Activated CD8-positive, alpha-beta T cell treated with anti-CD3 and anti-CD28 coated beads for 36 hours (primary cell): ENCODE measurements at regions not wholly inside any gene's neighbourhood (a gene's known extent, or its start where the extent isn't known, plus 50 kb on each side); places are given as distances from the start of the nearest gene placed in this dataset.

Experiments
- ATAC-seq: fragments of 200-7000 bp; cut with Tn5 transposase; one replicate; pipeline ENCODE4 v1.10.0; 2021; ENCODE audit warnings: mild to moderate bottlenecking, moderate library complexity
- CTCF ChIA-PET: fragments of 350-600 bp; sonication (Branson Sonifier 250); formaldehyde crosslinking; loops from one replicate; lab custom pipeline; 2021; ENCODE audit warnings: antibody characterized with exemption; lab: Charles Lee
- POLR2A ChIA-PET: fragments of 350-600 bp; sonication (Branson Sonifier 250); formaldehyde crosslinking; loops from one replicate; lab custom pipeline; 2021; ENCODE audit warnings: antibody characterized with exemption; lab: Charles Lee
- DNase-seq: peaks from one replicate; pipeline ENCODE4 v3.0.0-alpha.2; 2020
- H3K27ac Mint-ChIP-seq: one replicate; pipeline ENCODE4 v1.8.0; 2021; ENCODE audit warnings: mild to moderate bottlenecking, mixed read lengths
- H3K27me3 Mint-ChIP-seq: one replicate; pipeline ENCODE4 v1.8.0; 2021; ENCODE audit warnings: mixed read lengths
- H3K36me3 Mint-ChIP-seq: one replicate; pipeline ENCODE4 v1.8.0; 2021; ENCODE audit warnings: low read depth, mixed read lengths
- H3K4me1 Mint-ChIP-seq: one replicate; pipeline ENCODE4 v1.8.0; 2021; ENCODE audit warnings: low read depth, mixed read lengths
- H3K4me3 Mint-ChIP-seq: one replicate; pipeline ENCODE4 v1.8.0; 2021; ENCODE audit warnings: mild to moderate bottlenecking, moderate library complexity, mixed read lengths
- H3K9me3 Mint-ChIP-seq: one replicate; pipeline ENCODE4 v1.8.0; 2021; ENCODE audit warnings: mixed read lengths
- intact Hi-C: fragments of 100-400 bp; cut with micrococcal nuclease; formaldehyde crosslinking; loops from one replicate; pipeline ENCODE4 v1.10.0; 2022
- TF ChIP-seq, protein P1 (sequence below): fragments of 200-600 bp; IDR thresholded peaks from one replicate; pipeline ENCODE4 v1.8.0; 2022; ENCODE audit warnings: antibody characterized with exemption, mild to moderate bottlenecking

DNA sequence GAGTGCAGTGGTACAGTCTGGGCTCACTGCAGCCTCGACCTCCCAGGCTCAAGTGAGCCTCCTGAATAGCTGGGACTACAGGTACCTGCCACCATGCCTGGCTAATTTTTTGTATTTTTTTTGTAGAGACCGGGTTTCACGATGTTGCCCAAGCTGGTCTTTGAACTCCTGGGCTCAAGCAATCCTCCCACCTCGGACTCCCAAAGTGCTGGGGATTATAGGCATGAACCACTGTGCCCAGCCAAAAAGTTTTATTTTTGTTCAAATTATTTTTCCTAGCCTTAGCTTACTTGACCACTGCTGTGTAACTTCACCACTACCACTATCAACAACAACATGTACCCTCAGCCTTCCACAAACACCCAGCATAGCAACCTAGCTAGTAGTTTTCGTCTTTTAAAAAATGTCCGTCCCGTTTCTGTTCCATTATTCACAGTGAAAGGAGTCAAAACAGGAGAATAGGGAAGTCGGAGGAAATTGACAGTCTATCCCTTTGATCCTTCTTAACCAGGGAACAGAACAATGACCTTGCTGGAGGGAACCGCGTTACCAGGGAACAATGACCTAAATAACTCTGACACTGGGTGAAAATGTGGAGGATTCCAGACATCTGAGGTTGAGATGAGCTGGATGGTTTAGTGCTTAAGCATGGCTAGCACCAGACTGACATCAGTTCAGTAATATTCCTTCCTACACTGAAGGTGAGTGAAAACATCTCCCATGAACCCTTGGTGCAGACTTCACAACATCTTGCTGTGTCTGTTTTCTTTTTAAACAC is 69.2 kb upstream of the ARL4C start:
- Mint-ChIP-seq H3K36me3 (no peaks in the 10 kb centered on the region), H3K4me1 (no peaks in the 10 kb centered on the region), H3K27ac (no peak overlapping the region), H3K27me3 (peaks cover 7% of the 10 kb centered on the region), H3K4me3 (no peak overlapping the region), H3K9me3 (no peaks in the 10 kb centered on the region)
- DNase-seq (no peak), ATAC-seq (no peak)
- intact Hi-C loops = no loop called here
- TF ChIP-seq, protein P1, sequence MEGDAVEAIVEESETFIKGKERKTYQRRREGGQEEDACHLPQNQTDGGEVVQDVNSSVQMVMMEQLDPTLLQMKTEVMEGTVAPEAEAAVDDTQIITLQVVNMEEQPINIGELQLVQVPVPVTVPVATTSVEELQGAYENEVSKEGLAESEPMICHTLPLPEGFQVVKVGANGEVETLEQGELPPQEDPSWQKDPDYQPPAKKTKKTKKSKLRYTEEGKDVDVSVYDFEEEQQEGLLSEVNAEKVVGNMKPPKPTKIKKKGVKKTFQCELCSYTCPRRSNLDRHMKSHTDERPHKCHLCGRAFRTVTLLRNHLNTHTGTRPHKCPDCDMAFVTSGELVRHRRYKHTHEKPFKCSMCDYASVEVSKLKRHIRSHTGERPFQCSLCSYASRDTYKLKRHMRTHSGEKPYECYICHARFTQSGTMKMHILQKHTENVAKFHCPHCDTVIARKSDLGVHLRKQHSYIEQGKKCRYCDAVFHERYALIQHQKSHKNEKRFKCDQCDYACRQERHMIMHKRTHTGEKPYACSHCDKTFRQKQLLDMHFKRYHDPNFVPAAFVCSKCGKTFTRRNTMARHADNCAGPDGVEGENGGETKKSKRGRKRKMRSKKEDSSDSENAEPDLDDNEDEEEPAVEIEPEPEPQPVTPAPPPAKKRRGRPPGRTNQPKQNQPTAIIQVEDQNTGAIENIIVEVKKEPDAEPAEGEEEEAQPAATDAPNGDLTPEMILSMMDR = no peak
- CTCF ChIA-PET = interaction anchor here (0.8 kb wide), 1 partner anchor 21 kb away, joined by 3 read pairs; no protein-coding TSS in a partner anchor
- POLR2A ChIA-PET = no interaction called here

DNA sequence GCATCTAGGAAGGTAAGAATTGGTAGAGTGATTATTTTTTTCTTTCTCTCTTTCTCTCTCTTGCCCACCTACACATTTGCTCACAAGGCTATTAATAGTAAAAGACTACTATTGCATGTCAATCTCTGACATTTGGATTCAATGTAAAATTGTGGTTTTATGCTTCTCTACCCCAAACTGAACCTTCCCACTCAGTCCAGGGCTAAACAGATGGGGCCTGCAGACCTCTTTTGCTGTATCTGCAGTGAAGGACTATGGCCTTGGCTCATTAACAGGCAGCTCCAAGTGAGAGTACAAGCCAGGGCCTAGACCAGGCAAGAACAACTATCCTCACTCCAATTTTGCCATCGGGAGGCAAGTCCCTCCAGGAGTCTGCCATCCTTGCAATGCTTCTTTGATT is 68.3 kb upstream of the ARL4C start:
- TF ChIP-seq, protein P1 = no peak
- Mint-ChIP-seq H3K27me3 (peaks cover 4% of the 10 kb centered on the region), H3K27ac (no peak overlapping the region), H3K9me3 (no peaks in the 10 kb centered on the region), H3K4me3 (no peak overlapping the region), H3K4me1 (no peaks in the 10 kb centered on the region), H3K36me3 (no peaks in the 10 kb centered on the region)
- ChIA-PET CTCF (no interaction called here), POLR2A (no interaction called here)
- DNase-seq = no peak
- no peak for ATAC-seq
- intact Hi-C loops = no loop called here

DNA sequence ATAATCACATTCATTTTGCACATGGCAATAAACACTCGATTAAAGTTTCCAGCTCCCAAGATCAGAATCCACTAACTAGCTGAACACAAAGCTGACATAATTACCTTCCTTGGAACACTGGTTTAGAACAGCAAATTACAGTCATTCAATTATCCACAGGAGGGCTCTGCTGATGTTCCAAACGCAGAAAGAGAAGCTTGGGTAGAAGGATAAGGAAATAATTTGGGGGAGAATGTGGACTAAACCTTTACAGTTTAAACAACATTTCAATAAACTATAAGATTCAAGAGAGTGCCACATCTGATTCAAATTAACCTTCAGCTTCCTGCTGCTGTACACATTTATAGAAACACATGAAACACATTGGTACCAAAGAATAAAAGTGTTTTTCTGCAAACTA is 67.8 kb upstream of the ARL4C start:
- Mint-ChIP-seq H3K27ac (no peak overlapping the region), H3K36me3 (no peaks in the 10 kb centered on the region), H3K9me3 (no peaks in the 10 kb centered on the region), H3K4me1 (no peaks in the 10 kb centered on the region), H3K27me3 (peaks cover 9% of the 10 kb centered on the region), H3K4me3 (no peak overlapping the region)
- CTCF ChIA-PET = no interaction called here
- POLR2A ChIA-PET = no interaction called here
- DNase-seq = no peak
- intact Hi-C loops = no loop called here
- no peak for ATAC-seq
- TF ChIP-seq, protein P1 = no peak

DNA sequence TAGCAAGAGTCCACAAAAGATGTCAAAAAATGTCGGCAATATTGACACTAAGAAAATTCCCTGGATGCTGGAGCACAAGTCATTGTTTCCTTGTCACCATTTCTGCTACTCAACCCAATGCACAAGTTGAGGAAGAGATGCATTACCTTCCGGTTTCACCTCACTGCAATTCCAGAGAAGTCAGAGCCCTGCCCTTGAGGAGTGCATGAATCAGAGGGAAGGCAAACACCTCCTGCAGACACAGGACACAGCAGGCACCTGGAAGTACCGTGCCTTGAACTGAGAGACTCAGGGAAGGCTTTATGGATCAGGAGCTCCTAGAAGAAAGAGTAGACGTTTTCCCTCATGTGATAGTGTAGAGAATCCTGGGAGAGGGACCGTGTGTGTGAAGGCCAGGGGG is 62.7 kb upstream of the ARL4C start:
- Mint-ChIP-seq H3K27me3 (peaks cover 5% of the 10 kb centered on the region), H3K27ac (no peak overlapping the region), H3K9me3 (no peaks in the 10 kb centered on the region), H3K4me1 (no peaks in the 10 kb centered on the region), H3K4me3 (no peak overlapping the region), H3K36me3 (no peaks in the 10 kb centered on the region)
- ATAC-seq (no peak), DNase-seq (no peak)
- intact Hi-C loops = no loop called here
- ChIA-PET CTCF (interaction anchor here (2.5 kb wide), 1 partner anchor 15 kb away, joined by 8 read pairs; no protein-coding TSS in a partner anchor), POLR2A (no interaction called here)
- TF ChIP-seq, protein P1 = no peak

DNA sequence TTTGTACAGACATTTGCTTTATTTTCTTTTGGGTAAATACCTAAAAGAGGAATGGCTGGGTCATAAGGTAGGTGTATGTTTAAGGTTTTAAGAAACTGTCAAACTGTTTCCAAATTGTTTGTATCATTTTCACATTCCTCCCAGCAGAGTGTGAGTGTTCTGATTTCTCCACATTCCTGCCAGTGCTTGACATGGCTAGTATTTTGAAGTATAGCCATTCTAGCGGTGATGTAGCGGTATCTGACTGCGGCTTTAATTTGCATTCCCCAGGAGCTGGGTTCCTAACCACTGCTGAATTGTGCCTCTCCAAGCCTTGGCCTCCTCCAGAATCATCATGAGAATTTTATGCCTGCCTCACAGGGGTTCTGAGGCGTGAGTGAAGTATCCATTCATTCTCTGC is 61.8 kb upstream of the ARL4C start:
- CTCF ChIA-PET = no interaction called here
- no peak overlapping the region for H3K27ac Mint-ChIP-seq
- ATAC-seq (no peak), DNase-seq (no peak)
- TF ChIP-seq, protein P1 = no peak
- H3K4me1 Mint-ChIP-seq = no peaks in the 10 kb centered on the region
- POLR2A ChIA-PET = no interaction called here
- peaks cover 5% of the 10 kb centered on the region for H3K27me3 Mint-ChIP-seq
- no peak overlapping the region for H3K4me3 Mint-ChIP-seq
- no peaks in the 10 kb centered on the region for H3K9me3 Mint-ChIP-seq
- intact Hi-C loops = no loop called here
- no peaks in the 10 kb centered on the region for H3K36me3 Mint-ChIP-seq
